ENCODE measurements at regions not wholly inside any gene's neighbourhood (a gene's known extent, or its start where the extent isn't known, plus 50 kb on each side); places are given as distances from the start of the nearest gene placed in this dataset.

- H3K9me3 ChIP-seq: no peaks in the 10 kb centered on the region
- TF ChIP-seq CTCF (IDR thresholded peaks at IDR 0.05) (no peak), POLR2A (IDR thresholded peaks at IDR 0.05) (no peak)
- H3K27me3 ChIP-seq: no peaks in the 10 kb centered on the region
- no peak overlapping the region for H3K27ac ChIP-seq
- no peak for DNase-seq
- no peaks in the 10 kb centered on the region for H3K36me3 ChIP-seq
- H3K4me3 ChIP-seq: no peak overlapping the region
- H3K4me1 ChIP-seq: no peaks in the 10 kb centered on the region
Observed at GRCh38 chr3:41064526-41064925, 134.8 kb upstream of the CTNNB1 start.

- Histone ChIP-seq H3K4me1 (no peaks in the 10 kb centered on the region), H3K4me3 (no peak overlapping the region), H3K27me3 (no peaks in the 10 kb centered on the region), H3K9me3 (no peaks in the 10 kb centered on the region), H3K27ac (no peak overlapping the region), H3K36me3 (no peaks in the 10 kb centered on the region)
- DNase-seq: no peak
- TF ChIP-seq POLR2A (IDR thresholded peaks at IDR 0.05) (no peak), CTCF (IDR thresholded peaks at IDR 0.05) (no peak)
Observed at GRCh38 chr3:41065340-41065739, 134.0 kb upstream of the CTNNB1 start.

- TF ChIP-seq POLR2A (IDR thresholded peaks at IDR 0.05): no peak
- no peak for TF ChIP-seq CTCF (IDR thresholded peaks at IDR 0.05)
- Histone ChIP-seq H3K9me3 (no peaks in the 10 kb centered on the region), H3K27me3 (no peaks in the 10 kb centered on the region), H3K4me1 (no peaks in the 10 kb centered on the region), H3K4me3 (no peak overlapping the region), H3K36me3 (no peaks in the 10 kb centered on the region), H3K27ac (no peak overlapping the region)
- DNase-seq: no peak
Observed at GRCh38 chr3:41073190-41073589, 126.1 kb upstream of the CTNNB1 start.

- no peak for TF ChIP-seq POLR2A (IDR thresholded peaks at IDR 0.05)
- TF ChIP-seq CTCF (IDR thresholded peaks at IDR 0.05): peak in 3 of 6 experiments; percentile 4 to 44 (median 42)
- no peak overlapping the region for H3K4me3 ChIP-seq
- H3K27me3 ChIP-seq: no peaks in the 10 kb centered on the region
- no peak overlapping the region for H3K27ac ChIP-seq
- peak in 2 of 3 donors; percentile 44 to 68 for DNase-seq
- no peaks in the 10 kb centered on the region for H3K36me3 ChIP-seq
- H3K9me3 ChIP-seq: no peaks in the 10 kb centered on the region
- H3K4me1 ChIP-seq: no peaks in the 10 kb centered on the region
Observed at GRCh38 chr3:41075975-41076374, 123.3 kb upstream of the CTNNB1 start.

- Histone ChIP-seq H3K36me3 (no peaks in the 10 kb centered on the region), H3K27me3 (no peaks in the 10 kb centered on the region), H3K27ac (no peak overlapping the region), H3K9me3 (no peaks in the 10 kb centered on the region), H3K4me3 (no peak overlapping the region), H3K4me1 (no peaks in the 10 kb centered on the region)
- DNase-seq: no peak
- TF ChIP-seq POLR2A (IDR thresholded peaks at IDR 0.05) (no peak), CTCF (IDR thresholded peaks at IDR 0.05) (no peak)
Observed at GRCh38 chr3:41076399-41076798, 122.9 kb upstream of the CTNNB1 start.

- TF ChIP-seq CTCF (IDR thresholded peaks at IDR 0.05): no peak
- no peak for TF ChIP-seq POLR2A (IDR thresholded peaks at IDR 0.05)
Observed at GRCh38 chr3:41080141-41080540, 119.2 kb upstream of the CTNNB1 start.

More at GRCh38 chr3:41080141-41080540, 119.2 kb upstream of the CTNNB1 start:
- no peak for DNase-seq
- Histone ChIP-seq H3K27ac (no peak overlapping the region), H3K36me3 (no peaks in the 10 kb centered on the region), H3K4me1 (no peaks in the 10 kb centered on the region), H3K4me3 (no peak overlapping the region), H3K27me3 (no peaks in the 10 kb centered on the region), H3K9me3 (no peaks in the 10 kb centered on the region)
